Transverse colon (tissue), 4 donors: ENCODE measurements at regions not wholly inside any gene's neighbourhood (a gene's known extent, or its start where the extent isn't known, plus 50 kb on each side); places are given as distances from the start of the nearest gene placed in this dataset.

Experiments
- CTCF ChIP-seq, 5 experiments: fragments of 200-600 bp in 3 of 5; fragments of 450-650 bp in 2 of 5; sonication (generic) in 3 of 5; IDR thresholded peaks; 1 replicate in 2 of 5; 2 replicates in 3 of 5; pipeline ENCODE4 v1.5.1; 2016 to 2017; ENCODE audit warnings: antibody characterized with exemption in 5 of 5, inconsistent platforms in 3 of 5, mild to moderate bottlenecking in 2 of 5, moderate library complexity in 1 of 5
- EP300 ChIP-seq: sonication (generic); formaldehyde crosslinking; IDR thresholded peaks from one replicate; pipeline ENCODE4 v1.6.1; 2017; ENCODE audit warnings: antibody characterized with exemption, low read depth
- POLR2A ChIP-seq: fragments of 450-650 bp; IDR thresholded peaks from one replicate; pipeline ENCODE4 v1.6.1; 2016; ENCODE audit warnings: antibody characterized with exemption, mild to moderate bottlenecking, moderate library complexity
- POLR2AphosphoS5 ChIP-seq, 3 donors: sonication (generic); formaldehyde crosslinking; IDR thresholded peaks; one replicate each; pipeline ENCODE4 v1.6.1; 2016; ENCODE audit warnings: antibody characterized with exemption in 3 of 3

DNA sequence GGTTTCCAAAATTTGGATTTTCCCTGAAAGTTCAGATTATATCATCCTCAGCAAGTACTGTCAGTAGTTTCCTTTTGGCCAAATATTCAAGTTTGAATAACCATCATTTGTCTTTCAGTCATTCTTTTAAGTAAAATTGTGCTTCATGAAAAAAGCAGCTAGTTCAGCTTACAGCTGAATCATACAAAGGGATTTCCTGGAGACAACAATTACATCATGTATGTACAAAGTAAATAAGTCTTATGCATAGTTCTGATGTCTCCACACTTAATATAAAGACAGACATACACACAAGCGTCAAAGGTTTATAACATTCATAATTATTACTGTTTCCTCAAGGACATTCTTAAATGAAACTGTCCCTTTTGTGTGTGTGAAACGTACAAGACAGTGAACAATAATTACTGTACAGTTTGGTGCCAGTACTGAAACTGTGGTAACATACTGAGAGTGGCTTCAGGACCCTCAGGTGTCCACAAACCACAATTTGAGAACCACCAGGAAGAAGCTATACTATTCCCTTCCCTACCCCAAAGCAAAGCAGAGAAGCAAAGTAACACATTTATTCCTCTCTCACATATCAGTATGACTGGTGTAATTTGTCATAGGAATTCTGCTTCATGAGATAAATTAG, 746.6 kb downstream of the TAF11L14 start:
- TF ChIP-seq CTCF (IDR thresholded peaks at IDR 0.05) (no peak), POLR2A (no peak), EP300 (no peak), POLR2AphosphoS5 (IDR thresholded peaks at IDR 0.05) (no peak)
